Fibroblast of lung (primary cell): ENCODE measurements at regions not wholly inside any gene's neighbourhood (a gene's known extent, or its start where the extent isn't known, plus 50 kb on each side); places are given as distances from the start of the nearest gene placed in this dataset.

Experiments used
- CTCF ChIP-seq, 2 donors: IDR thresholded peaks in 1 of 2; conservative IDR thresholded peaks in 1 of 2; 1 replicate in 1 of 2; 2 replicates in 1 of 2; pipeline ENCODE4 v1.5.1; 2011 to 2012; ENCODE audit warnings: low read length in 2 of 2, control low read depth in 1 of 2, inconsistent platforms in 1 of 2, low read depth in 1 of 2, mild to moderate bottlenecking in 1 of 2
- EZH2 ChIP-seq: IDR thresholded peaks from 2 replicates; pipeline ENCODE4 v1.5.1; 2012; ENCODE audit warnings: low read length, control low read depth, mild to moderate bottlenecking; ENCODE audit errors: missing control alignments

DNA sequence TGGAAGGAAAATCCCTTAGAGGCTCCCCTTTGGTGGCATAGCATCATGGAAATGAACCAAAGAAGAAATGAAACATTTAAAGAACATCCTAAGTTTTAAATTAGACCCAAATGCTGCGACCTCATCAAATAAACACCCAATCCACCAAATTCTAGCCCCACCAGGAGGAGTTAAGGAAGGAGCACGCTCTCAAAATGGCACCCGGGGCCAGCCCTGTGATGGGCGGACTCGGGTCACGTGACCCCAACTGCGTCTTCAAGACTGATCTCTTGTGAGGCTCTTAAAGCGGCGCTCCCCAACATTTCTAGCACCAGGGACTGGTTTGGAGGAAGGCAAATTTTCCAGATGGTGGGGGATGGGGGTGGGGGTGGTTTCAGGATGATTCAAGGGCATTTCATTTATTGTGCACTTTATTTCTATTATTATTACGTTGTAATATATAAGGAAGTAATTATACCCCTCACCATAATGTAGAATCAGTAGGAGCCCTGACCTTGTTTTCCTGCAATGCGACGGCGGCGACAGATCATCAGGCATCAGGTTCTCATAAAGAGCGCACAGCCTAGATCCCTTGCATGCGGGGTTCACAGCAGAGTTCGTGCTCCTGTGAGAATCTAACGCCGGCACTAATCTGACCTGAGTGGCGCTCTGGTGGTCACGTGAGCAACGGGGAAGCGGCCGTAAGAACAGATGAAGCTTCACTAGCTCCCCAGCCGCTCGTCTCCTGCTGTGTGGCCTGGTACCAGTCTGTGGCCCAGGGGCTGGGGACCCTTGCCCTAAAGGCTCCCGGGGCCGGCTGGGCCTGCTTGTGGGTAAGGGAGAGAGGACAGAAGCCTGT, 55.3 kb upstream of the SLC22A11 start:
- TF ChIP-seq CTCF (conservative IDR thresholded peaks at IDR 0.05 in 1 of 2, IDR thresholded peaks at IDR 0.05 in 1 of 2; ENCODE audit: low read depth in 1 of 2, low read length in 2 of 2) = no peak
- TF ChIP-seq EZH2 = no peak
